Suprapubic skin (tissue), 4 donors: ENCODE measurements at regions not wholly inside any gene's neighbourhood (a gene's known extent, or its start where the extent isn't known, plus 50 kb on each side); places are given as distances from the start of the nearest gene placed in this dataset.

ENCODE experiments used
- DNase-seq, 2 donors: peaks; one replicate each; pipeline ENCODE4 v3.0.0-alpha.2; 2019; ENCODE audit warnings: low spot score in 2 of 2
- H3K27ac ChIP-seq: fragments of 200-600 bp; sonication (generic); one replicate; pipeline ENCODE4 v1.5.1; 2019
- H3K27me3 ChIP-seq: fragments of 200-600 bp; sonication (generic); one replicate; pipeline ENCODE4 v1.5.1; 2019
- H3K36me3 ChIP-seq: fragments of 200-600 bp; sonication (generic); one replicate; pipeline ENCODE4 v1.5.1; 2019
- H3K4me1 ChIP-seq: fragments of 200-600 bp; sonication (generic); one replicate; pipeline ENCODE4 v1.5.1; 2019
- H3K4me3 ChIP-seq: fragments of 200-600 bp; sonication (generic); one replicate; pipeline ENCODE4 v1.5.1; 2019; ENCODE audit warnings: mild to moderate bottlenecking
- H3K9me3 ChIP-seq: fragments of 200-600 bp; sonication (generic); one replicate; pipeline ENCODE4 v1.5.1; 2019
- EP300 ChIP-seq: sonication (generic); formaldehyde crosslinking; IDR thresholded peaks from one replicate; pipeline ENCODE4 v1.6.1; 2017; ENCODE audit warnings: antibody characterized with exemption
- POLR2A ChIP-seq, 2 donors: fragments of 450-650 bp; IDR thresholded peaks; one replicate each; pipeline ENCODE4 v1.6.1; 2017; ENCODE audit warnings: antibody characterized with exemption in 2 of 2, mild to moderate bottlenecking in 2 of 2, moderate library complexity in 2 of 2
- POLR2AphosphoS5 ChIP-seq, 3 donors: sonication (generic); formaldehyde crosslinking; IDR thresholded peaks; one replicate each; pipeline ENCODE4 v1.6.1; 2017; ENCODE audit warnings: antibody characterized with exemption in 3 of 3
- WGBS: methylation state at CpG from one replicate; pipeline ENCODE4 v1.1.5; 2018; 5-methylcytosine and 5-hydroxymethylcytosine counted together
- TF ChIP-seq, protein P1 (sequence below), 2 donors: fragments of 200-600 bp in 1 of 2; fragments of 450-650 bp in 1 of 2; sonication (generic) in 1 of 2; IDR thresholded peaks; one replicate each; pipeline ENCODE4 v1.5.1; 2016 to 2019; ENCODE audit warnings: antibody characterized with exemption in 2 of 2, mild to moderate bottlenecking in 1 of 2, moderate library complexity in 1 of 2

DNA sequence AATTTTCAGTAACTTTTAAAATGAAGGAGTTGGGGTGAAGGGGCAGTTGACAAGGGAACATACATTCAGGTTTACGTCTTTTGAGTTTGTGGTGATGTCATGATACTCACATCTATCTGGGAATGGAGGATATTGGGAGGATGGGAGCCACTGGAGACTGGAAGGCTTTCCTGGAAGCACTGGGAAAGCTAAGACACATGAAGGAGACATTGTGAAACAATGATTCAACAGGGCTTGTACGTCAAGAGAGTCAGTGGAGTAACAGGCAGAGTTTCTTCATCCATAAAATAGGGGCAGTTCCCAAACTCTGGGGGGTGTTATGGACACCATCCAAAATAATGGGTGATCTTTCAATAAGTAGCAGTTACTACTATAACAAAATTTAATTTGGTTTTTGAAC lies 572.8 kb downstream of the CCDC171 start:
- Histone ChIP-seq H3K9me3 (no peaks in the 10 kb centered on the region), H3K4me1 (no peaks in the 10 kb centered on the region), H3K27ac (no peak overlapping the region), H3K36me3 (no peaks in the 10 kb centered on the region), H3K4me3 (no peak overlapping the region), H3K27me3 (no peaks in the 10 kb centered on the region)
- WGBS, result 89% methylated on average over 2 of the region's 2 CpGs
- DNase-seq, result no peak
- no peak for TF ChIP-seq EP300
- TF ChIP-seq, protein P1, sequence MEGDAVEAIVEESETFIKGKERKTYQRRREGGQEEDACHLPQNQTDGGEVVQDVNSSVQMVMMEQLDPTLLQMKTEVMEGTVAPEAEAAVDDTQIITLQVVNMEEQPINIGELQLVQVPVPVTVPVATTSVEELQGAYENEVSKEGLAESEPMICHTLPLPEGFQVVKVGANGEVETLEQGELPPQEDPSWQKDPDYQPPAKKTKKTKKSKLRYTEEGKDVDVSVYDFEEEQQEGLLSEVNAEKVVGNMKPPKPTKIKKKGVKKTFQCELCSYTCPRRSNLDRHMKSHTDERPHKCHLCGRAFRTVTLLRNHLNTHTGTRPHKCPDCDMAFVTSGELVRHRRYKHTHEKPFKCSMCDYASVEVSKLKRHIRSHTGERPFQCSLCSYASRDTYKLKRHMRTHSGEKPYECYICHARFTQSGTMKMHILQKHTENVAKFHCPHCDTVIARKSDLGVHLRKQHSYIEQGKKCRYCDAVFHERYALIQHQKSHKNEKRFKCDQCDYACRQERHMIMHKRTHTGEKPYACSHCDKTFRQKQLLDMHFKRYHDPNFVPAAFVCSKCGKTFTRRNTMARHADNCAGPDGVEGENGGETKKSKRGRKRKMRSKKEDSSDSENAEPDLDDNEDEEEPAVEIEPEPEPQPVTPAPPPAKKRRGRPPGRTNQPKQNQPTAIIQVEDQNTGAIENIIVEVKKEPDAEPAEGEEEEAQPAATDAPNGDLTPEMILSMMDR (IDR thresholded peaks at IDR 0.05), result no peak
- no peak for TF ChIP-seq POLR2AphosphoS5 (IDR thresholded peaks at IDR 0.05)
- TF ChIP-seq POLR2A (IDR thresholded peaks at IDR 0.05), result no peak

DNA sequence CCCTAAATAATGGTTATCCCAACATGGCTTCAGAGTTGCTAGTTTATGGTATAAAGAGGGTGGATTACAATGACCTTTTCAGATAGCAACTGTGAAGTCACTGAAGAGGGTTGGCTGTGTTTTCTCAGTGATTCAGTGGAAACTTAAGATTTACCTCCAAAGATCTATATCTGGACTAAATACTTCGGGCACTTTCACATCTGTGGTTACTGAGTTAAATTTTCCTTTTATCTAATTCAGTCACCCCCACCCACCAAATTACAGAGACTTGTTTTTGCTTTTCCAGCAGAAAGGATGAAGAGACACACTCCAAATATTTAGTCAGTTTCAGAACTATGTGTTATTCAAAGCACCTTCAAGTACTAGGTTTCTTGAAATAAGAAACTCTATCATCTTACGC lies 573.2 kb downstream of the CCDC171 start:
- H3K36me3 ChIP-seq, result no peaks in the 10 kb centered on the region
- no peak overlapping the region for H3K27ac ChIP-seq
- no peaks in the 10 kb centered on the region for H3K9me3 ChIP-seq
- no peak for DNase-seq
- H3K4me1 ChIP-seq, result no peaks in the 10 kb centered on the region
- no peak overlapping the region for H3K4me3 ChIP-seq
- no peaks in the 10 kb centered on the region for H3K27me3 ChIP-seq
- WGBS, result 69% methylated on average over 2 of the region's 2 CpGs
- no peak for TF ChIP-seq POLR2AphosphoS5 (IDR thresholded peaks at IDR 0.05)
- TF ChIP-seq EP300, result no peak
- TF ChIP-seq, protein P1 (IDR thresholded peaks at IDR 0.05), result no peak
- no peak for TF ChIP-seq POLR2A (IDR thresholded peaks at IDR 0.05)

DNA sequence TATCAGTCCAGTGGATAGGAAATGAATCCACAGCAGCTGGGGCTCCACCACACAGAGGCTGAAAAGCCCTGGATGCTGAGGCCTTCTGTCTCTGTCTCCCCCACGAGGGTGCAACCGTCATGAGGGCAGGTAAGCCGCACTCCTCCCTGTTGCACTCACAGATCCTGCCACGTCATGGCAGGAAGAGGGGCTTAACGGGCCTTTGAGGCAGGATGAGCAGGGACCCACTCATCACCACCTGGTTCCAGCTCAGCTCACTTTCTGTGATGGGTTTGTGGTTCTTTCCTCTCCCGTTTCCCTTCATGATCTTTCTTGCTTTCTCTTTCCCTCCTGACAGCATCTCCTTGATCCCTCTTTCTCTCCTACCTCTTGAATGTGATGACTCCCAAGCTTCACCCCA lies 575.2 kb downstream of the CCDC171 start:
- no peaks in the 10 kb centered on the region for H3K27me3 ChIP-seq
- no peak overlapping the region for H3K27ac ChIP-seq
- H3K9me3 ChIP-seq, result no peaks in the 10 kb centered on the region
- 94% methylated on average over 6 of the region's 6 CpGs for WGBS
- no peak for TF ChIP-seq POLR2AphosphoS5 (IDR thresholded peaks at IDR 0.05)
- TF ChIP-seq EP300, result no peak
- TF ChIP-seq, protein P1 (IDR thresholded peaks at IDR 0.05), result no peak
- TF ChIP-seq POLR2A (IDR thresholded peaks at IDR 0.05), result no peak
- no peak overlapping the region for H3K4me3 ChIP-seq
- no peaks in the 10 kb centered on the region for H3K36me3 ChIP-seq
- H3K4me1 ChIP-seq, result no peaks in the 10 kb centered on the region
- DNase-seq, result no peak

DNA sequence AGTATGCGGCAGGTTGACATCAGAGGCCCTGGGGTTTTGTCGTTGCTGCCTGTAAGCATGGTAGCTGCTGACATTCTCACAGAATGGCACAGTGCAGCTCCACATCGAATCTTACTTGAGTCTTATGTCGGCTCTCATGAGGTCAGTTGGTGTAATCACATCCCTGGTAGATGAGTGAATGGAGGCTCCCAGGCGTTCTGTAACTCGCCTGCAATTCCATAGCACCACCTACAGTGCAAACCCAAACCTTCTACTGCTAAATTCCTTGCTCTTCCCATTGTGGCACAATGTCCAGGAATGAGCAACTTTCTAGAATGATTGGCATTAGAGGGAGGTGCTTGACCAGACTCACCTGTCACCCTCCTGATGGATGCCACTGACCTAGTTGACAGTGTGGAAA lies 578.4 kb downstream of the CCDC171 start:
- TF ChIP-seq POLR2AphosphoS5 (IDR thresholded peaks at IDR 0.05), result no peak
- no peak for TF ChIP-seq EP300
- TF ChIP-seq, protein P1 (IDR thresholded peaks at IDR 0.05), result no peak
- no peak for TF ChIP-seq POLR2A (IDR thresholded peaks at IDR 0.05)
- no peaks in the 10 kb centered on the region for H3K36me3 ChIP-seq
- H3K27me3 ChIP-seq, result peaks cover 3% of the 10 kb centered on the region
- WGBS, result 85% methylated on average over 6 of the region's 6 CpGs
- no peaks in the 10 kb centered on the region for H3K9me3 ChIP-seq
- no peaks in the 10 kb centered on the region for H3K4me1 ChIP-seq
- no peak overlapping the region for H3K27ac ChIP-seq
- DNase-seq, result no peak
- no peak overlapping the region for H3K4me3 ChIP-seq

DNA sequence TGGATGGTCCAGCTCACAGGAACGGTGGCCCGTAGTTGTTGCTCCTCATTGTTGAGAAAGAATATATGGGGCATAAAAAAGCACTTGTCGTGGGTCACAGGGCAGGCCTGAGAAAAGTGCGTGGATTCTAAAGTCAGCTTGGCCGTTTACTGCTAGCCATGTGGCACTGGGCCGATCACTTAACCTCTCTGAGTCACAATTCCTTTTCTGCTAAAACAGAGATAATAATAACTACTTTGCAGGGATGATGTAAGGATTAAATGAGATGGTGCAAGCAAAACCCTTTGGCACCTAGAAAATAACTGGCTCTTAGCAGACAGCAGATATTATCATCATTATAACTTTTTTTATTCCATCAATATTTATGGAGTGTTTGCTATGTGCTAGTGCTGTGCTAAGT lies 579.7 kb downstream of the CCDC171 start:
- Histone ChIP-seq H3K9me3 (no peaks in the 10 kb centered on the region), H3K4me1 (no peaks in the 10 kb centered on the region), H3K4me3 (no peak overlapping the region), H3K27me3 (peaks cover 3% of the 10 kb centered on the region), H3K27ac (no peak overlapping the region), H3K36me3 (no peaks in the 10 kb centered on the region)
- 94% methylated on average over 6 of the region's 6 CpGs for WGBS
- DNase-seq, result no peak
- TF ChIP-seq EP300 (no peak), POLR2AphosphoS5 (IDR thresholded peaks at IDR 0.05) (no peak), POLR2A (IDR thresholded peaks at IDR 0.05) (no peak)
- TF ChIP-seq, protein P1 (IDR thresholded peaks at IDR 0.05), result no peak
